Thyroid gland (tissue), 4 donors: ENCODE measurements at regions not wholly inside any gene's neighbourhood (a gene's known extent, or its start where the extent isn't known, plus 50 kb on each side); places are given as distances from the start of the nearest gene placed in this dataset.

Experiments used
- DNase-seq, 2 donors: peaks; one replicate each; pipeline ENCODE4 v3.0.0-alpha.2; 2019
- H3K27ac ChIP-seq, 3 donors: fragments of 200-600 bp; sonication (generic); 1 replicate in 2 of 3; 2 replicates in 1 of 3; pipeline ENCODE4 v1.5.1; 2016 to 2019; ENCODE audit warnings: mild to moderate bottlenecking in 1 of 3, moderate library complexity in 1 of 3
- H3K27me3 ChIP-seq: fragments of 200-600 bp; sonication (generic); one replicate; pipeline ENCODE4 v1.5.1; 2019
- H3K36me3 ChIP-seq, 2 donors: fragments of 200-600 bp; sonication (generic); one replicate each; pipeline ENCODE4 v1.5.1; 2016 to 2019
- H3K4me1 ChIP-seq, 2 donors: fragments of 200-600 bp; sonication (generic); one replicate each; pipeline ENCODE4 v1.5.1; 2017 to 2019
- H3K4me3 ChIP-seq, 3 donors: fragments of 200-600 bp; sonication (generic); replicated peaks in 1 of 3; 1 replicate in 2 of 3; 2 replicates in 1 of 3; pipeline ENCODE4 v1.5.1; 2016; ENCODE audit warnings: mild to moderate bottlenecking in 1 of 3
- H3K9me3 ChIP-seq: fragments of 200-600 bp; sonication (generic); one replicate; pipeline ENCODE4 v1.5.1; 2017
- CTCF ChIP-seq, 6 experiments: fragments of 200-600 bp in 3 of 6; fragments of 450-650 bp in 3 of 6; sonication (generic) in 3 of 6; IDR thresholded peaks; one replicate each; pipeline ENCODE4 v1.5.1; 2016 to 2019; ENCODE audit warnings: antibody characterized with exemption in 6 of 6, mild to moderate bottlenecking in 2 of 6, inconsistent platforms in 1 of 6, moderate library complexity in 1 of 6
- POLR2A ChIP-seq, 2 donors: fragments of 450-650 bp; IDR thresholded peaks; one replicate each; pipeline ENCODE4 v1.6.1; 2017; ENCODE audit warnings: antibody characterized with exemption in 2 of 2, mild to moderate bottlenecking in 2 of 2, moderate library complexity in 1 of 2
- WGBS, 2 donors: methylation state at CpG; one replicate each; pipeline ENCODE4 v1.1.5; 2017; 5-methylcytosine and 5-hydroxymethylcytosine counted together
- intact Hi-C: fragments of 100-400 bp; cut with DNase I; formaldehyde crosslinking; loops from one replicate; pipeline ENCODE4 v1.15.1; 2023

GRCh38 chr20:43832961-43833360 lies 81.7 kb upstream of the TOX2 start:
- intact Hi-C loops: no loop called here
- 83 to 86% methylated on average over 4 of the region's 4 CpGs for WGBS, 2 donors
- H3K9me3 ChIP-seq: no peaks in the 10 kb centered on the region
- no peak overlapping the region for H3K27ac ChIP-seq
- TF ChIP-seq CTCF (IDR thresholded peaks at IDR 0.05): no peak
- no peak for TF ChIP-seq POLR2A (IDR thresholded peaks at IDR 0.05)
- H3K27me3 ChIP-seq: no peaks in the 10 kb centered on the region
- H3K36me3 ChIP-seq: no peaks in the 10 kb centered on the region
- no peak for DNase-seq
- H3K4me1 ChIP-seq: no peaks in the 10 kb centered on the region
- H3K4me3 ChIP-seq: no peak overlapping the region

DNA sequence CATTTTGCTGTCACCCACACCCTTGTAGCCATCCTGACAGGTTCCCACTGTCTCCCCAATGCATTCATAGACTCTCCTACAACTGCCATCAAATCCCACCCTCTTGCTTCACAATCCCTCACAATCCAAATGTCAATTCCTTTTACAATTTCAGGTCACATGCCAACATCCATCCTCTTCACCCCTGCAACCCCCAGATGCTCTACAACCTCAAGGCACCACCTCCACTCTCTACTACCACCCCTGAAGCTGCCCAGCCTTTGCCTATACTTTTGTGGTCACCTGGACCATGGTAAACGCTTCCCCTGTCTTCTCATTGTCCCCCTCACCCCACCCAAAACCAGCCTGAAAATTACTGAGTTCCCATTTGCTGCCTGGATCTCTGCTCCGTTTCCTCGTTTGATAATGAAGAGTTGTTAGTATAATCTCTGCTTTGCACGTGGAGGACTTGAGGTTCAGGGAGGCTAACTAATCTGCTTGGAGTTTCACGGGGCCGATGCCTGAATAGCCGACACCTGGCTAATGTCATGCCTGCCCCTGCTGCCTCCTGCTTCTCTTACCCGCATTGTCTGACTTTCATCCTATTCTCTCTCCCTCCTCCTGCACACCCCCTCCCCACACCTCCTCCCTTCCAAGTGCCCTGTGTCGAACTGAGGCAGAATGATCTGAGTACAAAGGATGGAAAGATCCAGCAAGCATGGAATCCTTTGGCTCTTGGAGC lies 82.4 kb upstream of the TOX2 start:
- WGBS, 2 donors: 65 to 67% methylated on average over 9 of the region's 9 CpGs
- Histone ChIP-seq H3K4me1 (no peaks in the 10 kb centered on the region), H3K9me3 (no peaks in the 10 kb centered on the region), H3K27me3 (no peaks in the 10 kb centered on the region), H3K36me3 (no peaks in the 10 kb centered on the region), H3K4me3 (no peak overlapping the region), H3K27ac (no peak overlapping the region)
- intact Hi-C loops: no loop called here
- no peak for DNase-seq
- TF ChIP-seq CTCF (IDR thresholded peaks at IDR 0.05) (no peak), POLR2A (IDR thresholded peaks at IDR 0.05) (no peak)

- no peaks in the 10 kb centered on the region for H3K36me3 ChIP-seq
- no peak overlapping the region for H3K27ac ChIP-seq
- no peak overlapping the region for H3K4me3 ChIP-seq
- TF ChIP-seq CTCF (IDR thresholded peaks at IDR 0.05) (no peak), POLR2A (IDR thresholded peaks at IDR 0.05) (no peak)
- no peaks in the 10 kb centered on the region for H3K27me3 ChIP-seq
- no peaks in the 10 kb centered on the region for H3K4me1 ChIP-seq
- WGBS, 2 donors: 90 to 91% methylated on average over 14 of the region's 14 CpGs
- H3K9me3 ChIP-seq: no peaks in the 10 kb centered on the region
- no peak for DNase-seq
- intact Hi-C loops: no loop called here
Observed at GRCh38 chr20:43831481-43832065, 83.1 kb upstream of the TOX2 start.

DNA sequence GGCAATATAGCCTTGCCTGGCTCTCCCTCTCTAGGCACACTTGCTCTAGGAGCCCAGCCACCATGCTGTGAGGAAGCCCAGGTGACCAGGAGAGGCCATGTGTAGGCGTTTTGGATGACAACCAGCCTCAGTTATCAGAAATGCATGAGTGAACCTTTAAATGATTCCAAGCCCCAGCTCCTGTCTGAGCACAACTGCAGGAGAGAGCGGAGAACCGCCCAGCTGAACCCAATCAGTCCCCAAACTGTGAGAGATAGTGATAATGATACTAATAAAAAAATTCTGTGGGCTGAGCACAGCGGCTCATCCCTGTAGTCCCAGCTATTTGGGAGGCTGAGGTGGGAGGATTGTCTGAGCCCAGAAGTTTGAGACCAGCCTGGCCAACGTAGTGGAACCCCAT lies 83.8 kb upstream of the TOX2 start:
- TF ChIP-seq CTCF (IDR thresholded peaks at IDR 0.05): no peak
- no peak for TF ChIP-seq POLR2A (IDR thresholded peaks at IDR 0.05)
- WGBS, 2 donors: 68 to 70% methylated on average over 5 of the region's 5 CpGs

DNA sequence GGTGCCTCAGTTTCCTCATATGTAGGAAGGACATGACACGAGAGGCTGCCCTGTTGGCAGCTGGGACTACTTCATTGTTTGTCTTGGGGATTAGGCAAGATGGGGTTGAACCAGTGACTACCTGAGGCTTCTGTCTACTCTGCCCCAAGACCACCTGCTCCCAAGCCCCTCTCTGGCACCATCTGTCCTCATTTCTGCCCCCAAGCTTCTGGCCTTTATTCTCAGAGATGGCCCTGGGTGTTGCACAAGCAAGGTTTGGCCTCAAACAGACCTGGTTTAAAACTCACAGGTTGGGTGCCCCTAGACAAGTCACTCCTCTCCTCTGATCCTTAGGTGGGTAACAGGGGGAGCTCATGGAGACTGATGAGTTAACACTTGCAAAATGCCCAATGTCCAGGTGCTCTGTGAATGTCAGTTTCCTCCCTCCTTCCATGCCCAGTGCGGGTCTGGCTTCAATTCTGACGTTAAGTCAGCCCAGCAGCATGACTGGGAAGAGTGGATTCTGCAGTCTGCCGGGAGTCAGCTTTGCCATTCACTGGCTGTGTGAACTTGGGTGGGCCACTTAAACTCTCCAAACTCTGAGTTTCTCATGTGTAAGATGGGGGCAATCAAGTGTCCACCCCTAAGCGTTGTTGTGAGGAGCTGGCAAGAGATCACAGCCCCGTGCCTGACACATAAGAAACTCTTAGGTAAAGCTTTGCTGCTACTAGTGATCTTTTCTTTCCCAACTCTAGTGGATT lies 84.5 kb upstream of the TOX2 start:
- no peak for DNase-seq
- no peak overlapping the region for H3K27ac ChIP-seq
- H3K4me3 ChIP-seq: no peak overlapping the region
- H3K9me3 ChIP-seq: no peaks in the 10 kb centered on the region
- no peaks in the 10 kb centered on the region for H3K4me1 ChIP-seq
- H3K36me3 ChIP-seq: no peaks in the 10 kb centered on the region
- intact Hi-C loops: no loop called here
- no peak for TF ChIP-seq CTCF (IDR thresholded peaks at IDR 0.05)
- no peak for TF ChIP-seq POLR2A (IDR thresholded peaks at IDR 0.05)
- no peaks in the 10 kb centered on the region for H3K27me3 ChIP-seq
- WGBS, 2 donors: 54 to 55% methylated on average over 4 to 5 of the region's 6 CpGs

More for the DNA sequence above, 83.8 kb upstream of the TOX2 start:
- no peaks in the 10 kb centered on the region for H3K36me3 ChIP-seq
- intact Hi-C loops: no loop called here
- H3K27me3 ChIP-seq: no peaks in the 10 kb centered on the region
- no peaks in the 10 kb centered on the region for H3K4me1 ChIP-seq
- no peak overlapping the region for H3K27ac ChIP-seq
- DNase-seq: no peak
- no peaks in the 10 kb centered on the region for H3K9me3 ChIP-seq
- H3K4me3 ChIP-seq: no peak overlapping the region
